Liver (tissue), 8 donors: ENCODE measurements at regions not wholly inside any gene's neighbourhood (a gene's known extent, or its start where the extent isn't known, plus 50 kb on each side); places are given as distances from the start of the nearest gene placed in this dataset.

ENCODE experiments used
- DNase-seq: peaks from one replicate; pipeline ENCODE4 v3.0.0-alpha.2; 2017; ENCODE audit warnings: low spot score
- H3K27ac ChIP-seq, 2 donors: one replicate each; pipeline ENCODE4 v1.7.0; 2013; ENCODE audit warnings: inconsistent platforms in 2 of 2, low read length in 2 of 2, control low read depth in 1 of 2, low read depth in 1 of 2, mild to moderate bottlenecking in 1 of 2
- H3K27me3 ChIP-seq, 4 donors: one replicate each; pipeline versions ENCODE4 v1.6.1 to v1.7.0; 2013; ENCODE audit warnings: low read length in 3 of 4, inconsistent platforms in 1 of 4, mild to moderate bottlenecking in 1 of 4, moderate library complexity in 1 of 4; ENCODE audit not compliant: control insufficient read depth in 4 of 4, insufficient read depth in 4 of 4
- H3K36me3 ChIP-seq, 4 donors: one replicate each; pipeline versions ENCODE4 v1.6.1 to v1.7.0; 2013; ENCODE audit warnings: low read length in 3 of 4, mild to moderate bottlenecking in 3 of 4, low read depth in 1 of 4, moderate library complexity in 1 of 4; ENCODE audit not compliant: control insufficient read depth in 4 of 4, insufficient read depth in 3 of 4
- H3K4me1 ChIP-seq, 4 donors: one replicate each; pipeline versions ENCODE4 v1.6.1 to v1.7.0; 2013; ENCODE audit warnings: low read length in 3 of 4, mild to moderate bottlenecking in 3 of 4, moderate library complexity in 1 of 4; ENCODE audit not compliant: control insufficient read depth in 4 of 4, insufficient read depth in 4 of 4
- H3K4me3 ChIP-seq, 3 donors: one replicate each; pipeline versions ENCODE4 v1.6.1 to v1.7.0; 2013; ENCODE audit warnings: low read length in 3 of 3, control low read depth in 1 of 3, low read depth in 1 of 3, mild to moderate bottlenecking in 1 of 3
- H3K9ac ChIP-seq, 2 donors: one replicate each; pipeline ENCODE4 v1.7.0; 2013; ENCODE audit warnings: low read length in 2 of 2, mild to moderate bottlenecking in 2 of 2, moderate library complexity in 2 of 2, control low read depth in 1 of 2, low read depth in 1 of 2
- H3K9me3 ChIP-seq, 4 donors: one replicate each; pipeline versions ENCODE4 v1.6.1 to v1.7.0; 2013; ENCODE audit warnings: low read length in 3 of 4; ENCODE audit not compliant: control insufficient read depth in 4 of 4
- ATF3 ChIP-seq: IDR thresholded peaks from 2 replicates; pipeline ENCODE4 v1.6.1; 2016; ENCODE audit warnings: antibody characterized with exemption
- CTCF ChIP-seq: fragments of 150-350 bp; IDR thresholded peaks from 2 replicates; pipeline ENCODE4 v1.5.1; 2017; ENCODE audit warnings: improper control_type of control experiment, low read depth, low read length; ENCODE audit not compliant: missing input control
- EGR1 ChIP-seq, 2 donors: IDR thresholded peaks; 2 replicates each; pipeline ENCODE4 v1.6.1; 2016 to 2018; ENCODE audit warnings: antibody characterized with exemption in 2 of 2, low read depth in 2 of 2
- FOXA1 ChIP-seq: IDR thresholded peaks from 2 replicates; pipeline ENCODE4 v1.6.1; 2016; ENCODE audit warnings: antibody characterized with exemption
- FOXA2 ChIP-seq: IDR thresholded peaks from 2 replicates; pipeline ENCODE4 v1.6.1; 2016; ENCODE audit warnings: antibody characterized with exemption
- GABPA ChIP-seq, 2 donors: IDR thresholded peaks in 1 of 2; conservative IDR thresholded peaks in 1 of 2; 2 replicates each; pipeline ENCODE4 v1.6.1; 2016; ENCODE audit warnings: antibody characterized with exemption in 2 of 2, mild to moderate bottlenecking in 1 of 2, moderate library complexity in 1 of 2
- HNF4A ChIP-seq, 2 donors: conservative IDR thresholded peaks; 2 replicates each; pipeline ENCODE4 v1.6.1; 2016; ENCODE audit warnings: antibody characterized with exemption in 2 of 2, mild to moderate bottlenecking in 2 of 2
- HNF4G ChIP-seq: IDR thresholded peaks from 2 replicates; pipeline ENCODE4 v1.6.1; 2016; ENCODE audit warnings: antibody characterized with exemption
- JUND ChIP-seq, 2 donors: IDR thresholded peaks; 2 replicates each; pipeline ENCODE4 v1.6.1; 2016; ENCODE audit warnings: antibody characterized with exemption in 2 of 2
- MAX ChIP-seq: IDR thresholded peaks from 2 replicates; pipeline ENCODE4 v1.6.1; 2016; ENCODE audit warnings: antibody characterized with exemption
- NR2F2 ChIP-seq: IDR thresholded peaks from 2 replicates; pipeline ENCODE4 v1.6.1; 2016; ENCODE audit warnings: antibody characterized with exemption
- RAD21 ChIP-seq, 2 donors: IDR thresholded peaks; 2 replicates each; pipeline ENCODE4 v1.6.1; 2016; ENCODE audit warnings: antibody characterized with exemption in 2 of 2, mild to moderate bottlenecking in 2 of 2
- REST ChIP-seq: IDR thresholded peaks from 2 replicates; pipeline ENCODE4 v1.6.1; 2016; ENCODE audit warnings: antibody characterized with exemption, mild to moderate bottlenecking
- RXRA ChIP-seq, 2 donors: IDR thresholded peaks; 2 replicates each; pipeline ENCODE4 v1.6.1; 2017 to 2018; ENCODE audit warnings: antibody characterized with exemption in 2 of 2, mild to moderate bottlenecking in 1 of 2
- SP1 ChIP-seq: IDR thresholded peaks from 2 replicates; pipeline ENCODE4 v1.6.1; 2018; ENCODE audit warnings: antibody characterized with exemption, mild to moderate bottlenecking
- TAF1 ChIP-seq: conservative IDR thresholded peaks from 2 replicates; pipeline ENCODE4 v1.6.1; 2016; ENCODE audit warnings: antibody characterized with exemption, mild to moderate bottlenecking
- YY1 ChIP-seq: IDR thresholded peaks from 2 replicates; pipeline ENCODE4 v1.6.1; 2016; ENCODE audit warnings: antibody characterized with exemption, mild to moderate bottlenecking
- ZBTB33 ChIP-seq: IDR thresholded peaks from 2 replicates; pipeline ENCODE4 v1.6.1; 2016; ENCODE audit warnings: antibody characterized with exemption
- WGBS: extraction: QIAGEN DNeasy Blood & Tissue Kit; methylation state at CpG from one replicate; pipeline ENCODE4 v1.1.7; 2013; 5-methylcytosine and 5-hydroxymethylcytosine counted together
- donor health status: healthy.
- donor health status: healthy.
- donor health status: healthy.
- donor health status: healthy.
- donor health status: healthy.

- Histone ChIP-seq H3K9ac (no peak overlapping the region), H3K36me3 (no peaks in the 10 kb centered on the region), H3K4me1 (no peaks in the 10 kb centered on the region), H3K27me3 (no peaks in the 10 kb centered on the region), H3K27ac (no peak overlapping the region), H3K9me3 (no peaks in the 10 kb centered on the region), H3K4me3 (no peak overlapping the region)
- 49% methylated on average over 2 of the region's 2 CpGs for WGBS
- TF ChIP-seq SP1 (no peak), RAD21 (IDR thresholded peaks at IDR 0.05) (no peak), MAX (no peak), YY1 (no peak), CTCF (no peak), HNF4A (conservative IDR thresholded peaks at IDR 0.05) (no peak), RXRA (IDR thresholded peaks at IDR 0.05) (no peak), GABPA (IDR thresholded peaks at IDR 0.05 in 1 of 2, conservative IDR thresholded peaks at IDR 0.05 in 1 of 2) (no peak), FOXA2 (no peak), HNF4G (no peak), NR2F2 (no peak), TAF1 (no peak), FOXA1 (no peak), JUND (IDR thresholded peaks at IDR 0.05) (no peak), ZBTB33 (no peak), ATF3 (no peak)
- DNase-seq: no peak
Observed at GRCh38 chrX:26927419-26927818, 535.7 kb downstream of the PPP4R3C start.

- Histone ChIP-seq H3K4me3 (no peak overlapping the region), H3K36me3 (no peaks in the 10 kb centered on the region)
Observed at GRCh38 chrX:26925088-26925487, 538.1 kb downstream of the PPP4R3C start.

More at GRCh38 chrX:26925088-26925487, 538.1 kb downstream of the PPP4R3C start:
- no peaks in the 10 kb centered on the region for H3K9me3 ChIP-seq
- no peaks in the 10 kb centered on the region for H3K27me3 ChIP-seq
- H3K9ac ChIP-seq: no peak overlapping the region
- no peak for DNase-seq
- TF ChIP-seq RXRA (IDR thresholded peaks at IDR 0.05) (no peak), JUND (IDR thresholded peaks at IDR 0.05) (no peak), REST (no peak), ZBTB33 (no peak), RAD21 (IDR thresholded peaks at IDR 0.05) (no peak), HNF4G (no peak), MAX (no peak), YY1 (no peak), NR2F2 (no peak), HNF4A (conservative IDR thresholded peaks at IDR 0.05) (no peak), FOXA2 (no peak), TAF1 (no peak), ATF3 (no peak), EGR1 (IDR thresholded peaks at IDR 0.05; ENCODE audit: low read depth in 2 of 2) (no peak), FOXA1 (no peak), GABPA (IDR thresholded peaks at IDR 0.05 in 1 of 2, conservative IDR thresholded peaks at IDR 0.05 in 1 of 2) (no peak), SP1 (no peak), CTCF (no peak)
- H3K27ac ChIP-seq: no peak overlapping the region
- H3K4me1 ChIP-seq: no peaks in the 10 kb centered on the region
